ENCODE measurements at regions not wholly inside any gene's neighbourhood (a gene's known extent, or its start where the extent isn't known, plus 50 kb on each side); places are given as distances from the start of the nearest gene placed in this dataset.

- TF ChIP-seq CTCF (conservative IDR thresholded peaks at IDR 0.05 in 1 of 2, IDR thresholded peaks at IDR 0.05 in 1 of 2; ENCODE audit: extremely low read depth in 1 of 2, insufficient read depth in 1 of 2, low read depth in 1 of 2, low read length in 2 of 2) (no peak), EZH2 (IDR thresholded peaks at IDR 0.05; ENCODE audit: borderline replicate concordance, low read length) (no peak)
Observed at GRCh38 chr1:31487721-31488293, 74.8 kb downstream of the SERINC2 start.
